ENCODE measurements at regions not wholly inside any gene's neighbourhood (a gene's known extent, or its start where the extent isn't known, plus 50 kb on each side); places are given as distances from the start of the nearest gene placed in this dataset.

GRCh38 chr12:22850185-22850584 lies 225.2 kb downstream of the ETNK1 start:
- H3K36me3 ChIP-seq: no peaks in the 10 kb centered on the region
- H3K9me3 ChIP-seq: no peaks in the 10 kb centered on the region
- no peak for TF ChIP-seq CTCF (IDR thresholded peaks at IDR 0.05)
- H3K4me3 ChIP-seq: no peak overlapping the region
- no peaks in the 10 kb centered on the region for H3K27me3 ChIP-seq
- no peak overlapping the region for H3K27ac ChIP-seq
- DNase-seq (ENCODE audit: low spot score): no peak
- H3K4me1 ChIP-seq: no peaks in the 10 kb centered on the region

GRCh38 chr12:22851532-22851931 lies 226.6 kb downstream of the ETNK1 start:
- no peak for DNase-seq (ENCODE audit: low spot score)
- H3K27ac ChIP-seq: no peak overlapping the region
- H3K9me3 ChIP-seq: no peaks in the 10 kb centered on the region
- H3K36me3 ChIP-seq: no peaks in the 10 kb centered on the region
- no peaks in the 10 kb centered on the region for H3K4me1 ChIP-seq
- no peak for TF ChIP-seq CTCF (IDR thresholded peaks at IDR 0.05)
- no peak overlapping the region for H3K4me3 ChIP-seq
- H3K27me3 ChIP-seq: no peaks in the 10 kb centered on the region

- no peak overlapping the region for H3K27ac ChIP-seq
- H3K9me3 ChIP-seq: no peaks in the 10 kb centered on the region
- H3K27me3 ChIP-seq: no peaks in the 10 kb centered on the region
- no peaks in the 10 kb centered on the region for H3K4me1 ChIP-seq
- no peaks in the 10 kb centered on the region for H3K36me3 ChIP-seq
- DNase-seq (ENCODE audit: low spot score): no peak
- no peak for TF ChIP-seq CTCF (IDR thresholded peaks at IDR 0.05)
- H3K4me3 ChIP-seq: no peak overlapping the region
Measured at GRCh38 chr12:22855456-22855855, 230.5 kb downstream of the ETNK1 start.

- Histone ChIP-seq H3K4me3 (no peak overlapping the region), H3K4me1 (no peaks in the 10 kb centered on the region), H3K9me3 (no peaks in the 10 kb centered on the region), H3K27me3 (no peaks in the 10 kb centered on the region), H3K27ac (no peak overlapping the region), H3K36me3 (no peaks in the 10 kb centered on the region)
- peak; percentile 40 to 71 for TF ChIP-seq CTCF (IDR thresholded peaks at IDR 0.05)
- no peak for DNase-seq (ENCODE audit: low spot score)
Measured at GRCh38 chr12:22856178-22856577, 231.2 kb downstream of the ETNK1 start.

- H3K4me1 ChIP-seq: no peaks in the 10 kb centered on the region
- DNase-seq (ENCODE audit: low spot score): no peak
- no peaks in the 10 kb centered on the region for H3K9me3 ChIP-seq
- H3K36me3 ChIP-seq: no peaks in the 10 kb centered on the region
- no peak for TF ChIP-seq CTCF (IDR thresholded peaks at IDR 0.05)
- no peak overlapping the region for H3K27ac ChIP-seq
- H3K27me3 ChIP-seq: no peaks in the 10 kb centered on the region
- H3K4me3 ChIP-seq: no peak overlapping the region
Measured at GRCh38 chr12:22858849-22859570, 234.0 kb downstream of the ETNK1 start.

GRCh38 chr12:22860926-22861325 lies 236.0 kb downstream of the ETNK1 start:
- TF ChIP-seq CTCF (IDR thresholded peaks at IDR 0.05): no peak
- Histone ChIP-seq H3K4me3 (no peak overlapping the region), H3K9me3 (no peaks in the 10 kb centered on the region), H3K4me1 (no peaks in the 10 kb centered on the region), H3K36me3 (no peaks in the 10 kb centered on the region), H3K27me3 (no peaks in the 10 kb centered on the region), H3K27ac (no peak overlapping the region)
- DNase-seq (ENCODE audit: low spot score): no peak

All from right atrium auricular region (tissue), 2 donors.